ENCODE measurements at regions not wholly inside any gene's neighbourhood (a gene's known extent, or its start where the extent isn't known, plus 50 kb on each side); places are given as distances from the start of the nearest gene placed in this dataset.

GRCh38 chr3:117853923-117854668 lies 1144.5 kb downstream of the TUSC7 start:
- Histone ChIP-seq H3K27ac (ENCODE audit: low read length) (no peak overlapping the region), H3K36me3 (ENCODE audit: insufficient read depth, low read length) (no peaks in the 10 kb centered on the region), H2AFZ (ENCODE audit: low read depth, low read length) (no peak overlapping the region), H3K9ac (ENCODE audit: low read depth, low read length) (no peak overlapping the region), H3K4me2 (ENCODE audit: insufficient read depth, low read length) (no peak overlapping the region), H3K4me1 (ENCODE audit: insufficient read depth, low read length) (no peaks in the 10 kb centered on the region), H4K20me1 (ENCODE audit: insufficient read depth, low read length) (no peaks in the 10 kb centered on the region), H3K9me3 (ENCODE audit: insufficient read depth, low read length, severe bottlenecking) (no peaks in the 10 kb centered on the region), H3K79me2 (ENCODE audit: insufficient read depth, low read length) (no peaks in the 10 kb centered on the region), H3K4me3 (ENCODE audit: low read depth in 1 of 2, low read length in 2 of 2) (no peak overlapping the region), H3K27me3 (ENCODE audit: insufficient read depth, low read length, poor library complexity) (no peaks in the 10 kb centered on the region)
- DNase-seq (no peak), ATAC-seq (ENCODE audit: insufficient read depth, low read depth) (no peak)
- TF ChIP-seq EZH2 (IDR thresholded peaks at IDR 0.05; ENCODE audit: borderline replicate concordance, low read depth, low read length, severe bottlenecking), result no peak
- TF ChIP-seq, protein P1, sequence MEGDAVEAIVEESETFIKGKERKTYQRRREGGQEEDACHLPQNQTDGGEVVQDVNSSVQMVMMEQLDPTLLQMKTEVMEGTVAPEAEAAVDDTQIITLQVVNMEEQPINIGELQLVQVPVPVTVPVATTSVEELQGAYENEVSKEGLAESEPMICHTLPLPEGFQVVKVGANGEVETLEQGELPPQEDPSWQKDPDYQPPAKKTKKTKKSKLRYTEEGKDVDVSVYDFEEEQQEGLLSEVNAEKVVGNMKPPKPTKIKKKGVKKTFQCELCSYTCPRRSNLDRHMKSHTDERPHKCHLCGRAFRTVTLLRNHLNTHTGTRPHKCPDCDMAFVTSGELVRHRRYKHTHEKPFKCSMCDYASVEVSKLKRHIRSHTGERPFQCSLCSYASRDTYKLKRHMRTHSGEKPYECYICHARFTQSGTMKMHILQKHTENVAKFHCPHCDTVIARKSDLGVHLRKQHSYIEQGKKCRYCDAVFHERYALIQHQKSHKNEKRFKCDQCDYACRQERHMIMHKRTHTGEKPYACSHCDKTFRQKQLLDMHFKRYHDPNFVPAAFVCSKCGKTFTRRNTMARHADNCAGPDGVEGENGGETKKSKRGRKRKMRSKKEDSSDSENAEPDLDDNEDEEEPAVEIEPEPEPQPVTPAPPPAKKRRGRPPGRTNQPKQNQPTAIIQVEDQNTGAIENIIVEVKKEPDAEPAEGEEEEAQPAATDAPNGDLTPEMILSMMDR (IDR thresholded peaks at IDR 0.05; ENCODE audit: borderline replicate concordance, extremely low read depth, low read length, poor library complexity, severe bottlenecking), result no peak

DNA sequence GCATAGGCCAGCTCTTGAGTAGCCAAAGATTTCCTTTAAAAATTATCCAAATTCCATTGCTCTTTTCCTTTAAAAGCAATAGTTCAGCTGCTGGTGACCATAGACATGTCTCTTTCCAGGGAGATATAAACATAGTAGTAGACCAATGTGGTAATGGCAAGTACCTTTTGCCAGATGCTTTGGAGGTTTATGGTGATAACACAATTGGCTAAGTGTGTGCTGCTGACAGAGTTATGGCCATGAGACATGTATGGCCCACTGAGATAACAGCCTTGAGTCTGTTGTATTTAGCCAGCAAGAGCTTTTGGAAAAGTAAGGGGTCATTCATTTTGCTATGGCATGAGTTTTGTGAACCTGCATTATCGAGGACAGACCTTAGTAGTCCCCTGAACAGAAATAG lies 1146.8 kb downstream of the TUSC7 start:
- no peaks in the 10 kb centered on the region for H3K4me1 ChIP-seq (ENCODE audit: insufficient read depth, low read length)
- H3K9me3 ChIP-seq (ENCODE audit: insufficient read depth, low read length, severe bottlenecking), result no peaks in the 10 kb centered on the region
- DNase-seq (no peak), ATAC-seq (ENCODE audit: insufficient read depth, low read depth) (no peak)
- H3K27ac ChIP-seq (ENCODE audit: low read length), result no peak overlapping the region
- no peaks in the 10 kb centered on the region for H3K27me3 ChIP-seq (ENCODE audit: insufficient read depth, low read length, poor library complexity)
- H3K4me3 ChIP-seq (ENCODE audit: low read depth in 1 of 2, low read length in 2 of 2), result no peak overlapping the region
- H4K20me1 ChIP-seq (ENCODE audit: insufficient read depth, low read length), result no peaks in the 10 kb centered on the region
- H2AFZ ChIP-seq (ENCODE audit: low read depth, low read length), result no peak overlapping the region
- no peaks in the 10 kb centered on the region for H3K36me3 ChIP-seq (ENCODE audit: insufficient read depth, low read length)
- H3K4me2 ChIP-seq (ENCODE audit: insufficient read depth, low read length), result no peak overlapping the region
- H3K79me2 ChIP-seq (ENCODE audit: insufficient read depth, low read length), result no peaks in the 10 kb centered on the region
- no peak for TF ChIP-seq EZH2 (IDR thresholded peaks at IDR 0.05; ENCODE audit: borderline replicate concordance, low read depth, low read length, severe bottlenecking)
- TF ChIP-seq, protein P1 (IDR thresholded peaks at IDR 0.05; ENCODE audit: borderline replicate concordance, extremely low read depth, low read length, poor library complexity, severe bottlenecking), result no peak
- H3K9ac ChIP-seq (ENCODE audit: low read depth, low read length), result no peak overlapping the region

- no peak overlapping the region for H3K4me2 ChIP-seq (ENCODE audit: insufficient read depth, low read length)
- H3K79me2 ChIP-seq (ENCODE audit: insufficient read depth, low read length), result no peaks in the 10 kb centered on the region
- H3K9ac ChIP-seq (ENCODE audit: low read depth, low read length), result no peak overlapping the region
- TF ChIP-seq, protein P1 (IDR thresholded peaks at IDR 0.05; ENCODE audit: borderline replicate concordance, extremely low read depth, low read length, poor library complexity, severe bottlenecking), result no peak
- no peak for TF ChIP-seq EZH2 (IDR thresholded peaks at IDR 0.05; ENCODE audit: borderline replicate concordance, low read depth, low read length, severe bottlenecking)
- no peaks in the 10 kb centered on the region for H4K20me1 ChIP-seq (ENCODE audit: insufficient read depth, low read length)
- H3K27ac ChIP-seq (ENCODE audit: low read length), result no peak overlapping the region
- no peaks in the 10 kb centered on the region for H3K9me3 ChIP-seq (ENCODE audit: insufficient read depth, low read length, severe bottlenecking)
- no peak overlapping the region for H3K4me3 ChIP-seq (ENCODE audit: low read depth in 1 of 2, low read length in 2 of 2)
- no peak overlapping the region for H2AFZ ChIP-seq (ENCODE audit: low read depth, low read length)
- no peaks in the 10 kb centered on the region for H3K4me1 ChIP-seq (ENCODE audit: insufficient read depth, low read length)
- H3K27me3 ChIP-seq (ENCODE audit: insufficient read depth, low read length, poor library complexity), result no peaks in the 10 kb centered on the region
- no peaks in the 10 kb centered on the region for H3K36me3 ChIP-seq (ENCODE audit: insufficient read depth, low read length)
- ATAC-seq (ENCODE audit: insufficient read depth, low read depth) (no peak), DNase-seq (no peak)
Measured at GRCh38 chr3:117863146-117863545, 1153.6 kb downstream of the TUSC7 start.
